GM12865 (cell line): ENCODE measurements at regions not wholly inside any gene's neighbourhood (a gene's known extent, or its start where the extent isn't known, plus 50 kb on each side); places are given as distances from the start of the nearest gene placed in this dataset.

Source experiments
- DNase-seq: peaks from one replicate; pipeline ENCODE4 v3.0.0; 2010; ENCODE audit warnings: low read depth
- H3K4me3 ChIP-seq: 2 replicates; pipeline ENCODE4 v1.5.1; 2011; ENCODE audit warnings: mild to moderate bottlenecking, low read depth, low read length, control low read depth
- CTCF ChIP-seq: IDR thresholded peaks from 2 replicates; pipeline ENCODE4 v1.5.1; 2011; ENCODE audit warnings: low read length, control low read depth, low read depth, inconsistent platforms; ENCODE audit not compliant: insufficient read depth; ENCODE audit errors: missing control alignments

- no peak overlapping the region for H3K4me3 ChIP-seq
- TF ChIP-seq CTCF = no peak
- no peak for DNase-seq
These were observed 364.1 kb downstream of the DEPDC1B start for GRCh38 chr5:60335913-60336312.

DNA sequence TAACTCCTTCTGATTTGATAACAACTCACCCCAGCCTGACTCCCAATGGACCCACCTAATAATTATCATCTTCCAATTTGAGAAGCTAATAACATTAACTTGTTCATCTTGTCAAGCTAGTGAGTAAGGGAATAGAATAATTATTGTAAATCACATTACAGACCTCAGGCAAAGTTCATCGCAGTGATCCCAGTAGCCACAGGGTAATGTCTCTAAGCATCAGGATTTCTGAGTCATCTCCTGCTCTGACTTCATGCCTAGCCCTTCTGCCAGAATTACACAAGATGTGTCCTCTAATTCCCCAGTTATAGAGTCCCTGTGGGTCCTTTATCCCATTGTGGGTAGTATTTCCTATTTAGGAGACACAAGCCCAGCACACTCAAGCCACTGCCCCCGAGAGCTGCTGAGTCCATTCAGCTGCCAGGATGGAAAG lies 365.7 kb downstream of the DEPDC1B start:
- no peak overlapping the region for H3K4me3 ChIP-seq
- DNase-seq = no peak
- TF ChIP-seq CTCF = no peak

GRCh38 chr5:60333005-60333571 lies 366.9 kb downstream of the DEPDC1B start:
- DNase-seq = no peak
- H3K4me3 ChIP-seq = no peak overlapping the region
- no peak for TF ChIP-seq CTCF

- DNase-seq = no peak
- no peak overlapping the region for H3K4me3 ChIP-seq
- no peak for TF ChIP-seq CTCF
These were observed 367.5 kb downstream of the DEPDC1B start for GRCh38 chr5:60332244-60333004.

GRCh38 chr5:60330236-60330635 lies 369.7 kb downstream of the DEPDC1B start:
- no peak for TF ChIP-seq CTCF
- no peak overlapping the region for H3K4me3 ChIP-seq
- no peak for DNase-seq

GRCh38 chr5:60325870-60326269 lies 374.1 kb downstream of the DEPDC1B start:
- no peak for TF ChIP-seq CTCF
- no peak overlapping the region for H3K4me3 ChIP-seq
- no peak for DNase-seq

DNA sequence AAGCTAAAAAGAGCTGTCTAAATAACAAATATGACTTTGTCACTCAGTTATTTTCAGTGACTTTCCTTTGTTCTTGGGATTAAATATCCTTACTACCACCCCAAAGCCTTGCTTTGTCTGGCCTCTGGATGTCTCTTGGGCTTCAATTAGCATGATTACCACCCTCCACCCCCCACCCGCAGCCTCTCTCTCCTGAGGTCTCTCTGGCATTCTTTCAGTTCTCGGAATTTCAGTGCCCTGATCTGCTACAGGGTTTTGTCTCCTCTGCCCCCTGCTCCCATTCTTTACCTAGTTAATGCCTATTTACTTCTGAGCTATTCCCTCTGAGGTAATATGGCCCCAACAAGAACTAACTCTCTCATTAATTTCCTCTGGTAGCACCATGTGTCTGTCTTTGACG lies 376.4 kb downstream of the DEPDC1B start:
- H3K4me3 ChIP-seq = no peak overlapping the region

More for the DNA sequence above, 376.4 kb downstream of the DEPDC1B start:
- no peak for TF ChIP-seq CTCF
- DNase-seq = no peak
